Caco-2 (cell line): ENCODE measurements at regions not wholly inside any gene's neighbourhood (a gene's known extent, or its start where the extent isn't known, plus 50 kb on each side); places are given as distances from the start of the nearest gene placed in this dataset.
"Not testable (repeated sequence)": the region's sequence is repeated elsewhere in the genome, so short reads cannot be mapped to it uniquely, and the experiment has no call there.

ENCODE experiments used
- BruUV-seq: library from RNA; stranded (reverse); fragments of 400-500 nt; replicated peaks from 2 replicates; lab custom pipeline; 2021; lab: Mats Ljungman, UMichigan
- CTCF ChIA-PET: fragments of 300-600 bp; sonication (Branson Sonifier 250); formaldehyde crosslinking; loops from one replicate; lab custom pipeline; 2022; ENCODE audit warnings: antibody characterized with exemption; lab: Charles Lee
- POLR2A ChIA-PET: fragments of 300-600 bp; sonication (Branson Sonifier 250); formaldehyde crosslinking; loops from one replicate; lab custom pipeline; 2022; ENCODE audit warnings: antibody characterized with exemption; lab: Charles Lee
- DNase-seq, 2 experiments: peaks; one replicate each; pipeline versions ENCODE4 v3.0.0 to v3.0.0-alpha.2; 2020 to 2022
- H3K27me3 ChIP-seq: replicated peaks from 2 replicates; pipeline ENCODE4 v1.6.0; 2011; ENCODE audit warnings: low read length; ENCODE audit not compliant: control insufficient read depth, insufficient read depth
- H3K36me3 ChIP-seq: 2 replicates; pipeline ENCODE4 v1.5.1; 2011; ENCODE audit warnings: low read length; ENCODE audit not compliant: control insufficient read depth, insufficient read depth
- H3K4me1 ChIP-seq: fragments of 250-450 bp; sonication (Bioruptor Pico); 2 replicates; pipeline ENCODE4 v1.5.1; 2020; ENCODE audit warnings: mild to moderate bottlenecking
- H3K4me3 ChIP-seq: 2 replicates; pipeline ENCODE4 v1.5.1; 2011; ENCODE audit warnings: low read depth, mild to moderate bottlenecking, control low read depth, low read length
- H3K9me3 ChIP-seq: fragments of 250-450 bp; sonication (Bioruptor Pico); 2 replicates; pipeline ENCODE4 v1.5.1; 2020; ENCODE audit warnings: mild to moderate bottlenecking, moderate library complexity
- H3K27ac Mint-ChIP-seq: one replicate; pipeline ENCODE4 v1.8.0; 2022; ENCODE audit warnings: mixed read lengths; ENCODE audit not compliant: unreplicated experiment
- H3K27me3 Mint-ChIP-seq: one replicate; pipeline ENCODE4 v1.8.0; 2022; ENCODE audit warnings: mixed read lengths; ENCODE audit not compliant: insufficient read depth, unreplicated experiment
- H3K36me3 Mint-ChIP-seq: one replicate; pipeline ENCODE4 v1.8.0; 2022; ENCODE audit warnings: mild to moderate bottlenecking, mixed read lengths; ENCODE audit not compliant: insufficient read depth, unreplicated experiment
- H3K4me1 Mint-ChIP-seq: one replicate; pipeline ENCODE4 v1.8.0; 2022; ENCODE audit warnings: low read depth, mixed read lengths; ENCODE audit not compliant: unreplicated experiment
- H3K4me3 Mint-ChIP-seq: one replicate; pipeline ENCODE4 v1.8.0; 2022; ENCODE audit warnings: mild to moderate bottlenecking, moderate library complexity, mixed read lengths; ENCODE audit not compliant: unreplicated experiment
- H3K9me3 Mint-ChIP-seq: one replicate; pipeline ENCODE4 v1.8.0; 2022; ENCODE audit warnings: mixed read lengths; ENCODE audit not compliant: unreplicated experiment
- intact Hi-C: fragments of 100-400 bp; cut with micrococcal nuclease; formaldehyde crosslinking; loops from one replicate; pipeline ENCODE4 v1.10.0; 2022; ENCODE audit not compliant: unreplicated experiment
- TF ChIP-seq, protein P1 (sequence below), 2 experiments: fragments of 200-600 bp in 1 of 2; IDR thresholded peaks; 1 replicate in 1 of 2; 2 replicates in 1 of 2; pipeline versions ENCODE4 v1.5.1 to v1.8.0; 2011 to 2022; ENCODE audit warnings: antibody characterized with exemption in 1 of 2, control low read depth in 1 of 2, inconsistent platforms in 1 of 2, low read depth in 1 of 2, low read length in 1 of 2, mild to moderate bottlenecking in 1 of 2, moderate library complexity in 1 of 2; ENCODE audit not compliant: insufficient read depth in 1 of 2, severe bottlenecking in 1 of 2, unreplicated experiment in 1 of 2

DNA sequence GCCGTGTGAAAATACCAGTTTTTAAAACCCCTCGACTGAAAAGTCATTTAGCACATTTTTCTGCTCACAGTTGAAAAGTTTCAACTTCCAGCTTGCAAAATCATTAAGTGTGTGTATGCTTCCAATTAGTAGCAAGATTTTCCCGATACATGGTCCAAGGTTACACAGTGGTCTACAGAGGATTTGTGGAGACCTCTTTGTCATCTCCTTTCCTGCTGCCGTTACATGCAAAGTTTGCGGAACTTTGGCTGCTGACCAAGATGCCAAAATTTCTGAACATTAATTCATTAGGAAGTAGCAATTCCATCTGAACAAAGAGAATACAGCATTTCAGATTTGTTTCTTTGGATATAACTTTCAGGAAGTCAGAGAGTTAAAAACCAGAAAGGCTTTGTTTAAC, 474.6 kb downstream of the PLCL1 start:
- CTCF ChIA-PET = no interaction called here
- Histone ChIP-seq H3K9me3 (no peaks in the 10 kb centered on the region), H3K4me3 (no peak overlapping the region), H3K27me3 (no peaks in the 10 kb centered on the region), H3K36me3 (no peaks in the 10 kb centered on the region), H3K4me1 (no peaks in the 10 kb centered on the region)
- Mint-ChIP-seq H3K27me3 (peaks cover 11% of the 10 kb centered on the region), H3K9me3 (no peaks in the 10 kb centered on the region), H3K27ac (no peak overlapping the region), H3K36me3 (no peaks in the 10 kb centered on the region), H3K4me1 (no peaks in the 10 kb centered on the region), H3K4me3 (no peak overlapping the region)
- DNase-seq = no peak
- TF ChIP-seq, protein P1, sequence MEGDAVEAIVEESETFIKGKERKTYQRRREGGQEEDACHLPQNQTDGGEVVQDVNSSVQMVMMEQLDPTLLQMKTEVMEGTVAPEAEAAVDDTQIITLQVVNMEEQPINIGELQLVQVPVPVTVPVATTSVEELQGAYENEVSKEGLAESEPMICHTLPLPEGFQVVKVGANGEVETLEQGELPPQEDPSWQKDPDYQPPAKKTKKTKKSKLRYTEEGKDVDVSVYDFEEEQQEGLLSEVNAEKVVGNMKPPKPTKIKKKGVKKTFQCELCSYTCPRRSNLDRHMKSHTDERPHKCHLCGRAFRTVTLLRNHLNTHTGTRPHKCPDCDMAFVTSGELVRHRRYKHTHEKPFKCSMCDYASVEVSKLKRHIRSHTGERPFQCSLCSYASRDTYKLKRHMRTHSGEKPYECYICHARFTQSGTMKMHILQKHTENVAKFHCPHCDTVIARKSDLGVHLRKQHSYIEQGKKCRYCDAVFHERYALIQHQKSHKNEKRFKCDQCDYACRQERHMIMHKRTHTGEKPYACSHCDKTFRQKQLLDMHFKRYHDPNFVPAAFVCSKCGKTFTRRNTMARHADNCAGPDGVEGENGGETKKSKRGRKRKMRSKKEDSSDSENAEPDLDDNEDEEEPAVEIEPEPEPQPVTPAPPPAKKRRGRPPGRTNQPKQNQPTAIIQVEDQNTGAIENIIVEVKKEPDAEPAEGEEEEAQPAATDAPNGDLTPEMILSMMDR (IDR thresholded peaks at IDR 0.05; ENCODE audit: insufficient read depth in 1 of 2, low read depth in 1 of 2, low read length in 1 of 2, severe bottlenecking in 1 of 2, unreplicated experiment in 1 of 2) = no peak
- no TSS peak for BruUV-seq
- POLR2A ChIA-PET = no interaction called here
- intact Hi-C loops = no loop called here

DNA sequence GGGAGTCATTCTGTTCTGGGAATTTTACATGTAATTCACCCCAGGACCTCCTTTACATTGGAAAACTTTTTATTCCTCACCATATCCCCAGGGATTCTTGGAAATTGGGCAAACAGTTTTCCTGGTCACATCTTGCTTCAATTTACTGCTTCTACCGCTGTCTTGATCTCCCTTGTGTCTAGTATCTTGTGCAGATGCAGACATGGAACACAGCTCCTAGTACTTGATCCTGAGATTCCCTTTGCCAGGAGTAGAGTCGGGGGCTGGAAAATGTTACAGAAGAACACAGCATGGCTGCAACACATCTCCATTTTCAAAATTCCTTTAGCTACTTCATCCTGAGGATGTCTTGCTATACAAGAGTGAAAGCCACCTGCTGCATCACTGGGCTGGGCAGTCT, 472.8 kb downstream of the PLCL1 start:
- H3K4me1 ChIP-seq = no peaks in the 10 kb centered on the region
- H3K36me3 ChIP-seq = no peaks in the 10 kb centered on the region
- no peak overlapping the region for H3K4me3 ChIP-seq
- Mint-ChIP-seq H3K4me3 (no peak overlapping the region), H3K9me3 (no peaks in the 10 kb centered on the region), H3K4me1 (no peaks in the 10 kb centered on the region), H3K36me3 (no peaks in the 10 kb centered on the region), H3K27me3 (peaks cover 8% of the 10 kb centered on the region), H3K27ac (no peak overlapping the region)
- TF ChIP-seq, protein P1 (IDR thresholded peaks at IDR 0.05; ENCODE audit: insufficient read depth in 1 of 2, low read depth in 1 of 2, low read length in 1 of 2, severe bottlenecking in 1 of 2, unreplicated experiment in 1 of 2) = no peak
- no peak for DNase-seq
- no peaks in the 10 kb centered on the region for H3K9me3 ChIP-seq
- intact Hi-C loops = no loop called here
- POLR2A ChIA-PET = no interaction called here
- CTCF ChIA-PET = no interaction called here
- no peaks in the 10 kb centered on the region for H3K27me3 ChIP-seq
- BruUV-seq = no TSS peak

DNA sequence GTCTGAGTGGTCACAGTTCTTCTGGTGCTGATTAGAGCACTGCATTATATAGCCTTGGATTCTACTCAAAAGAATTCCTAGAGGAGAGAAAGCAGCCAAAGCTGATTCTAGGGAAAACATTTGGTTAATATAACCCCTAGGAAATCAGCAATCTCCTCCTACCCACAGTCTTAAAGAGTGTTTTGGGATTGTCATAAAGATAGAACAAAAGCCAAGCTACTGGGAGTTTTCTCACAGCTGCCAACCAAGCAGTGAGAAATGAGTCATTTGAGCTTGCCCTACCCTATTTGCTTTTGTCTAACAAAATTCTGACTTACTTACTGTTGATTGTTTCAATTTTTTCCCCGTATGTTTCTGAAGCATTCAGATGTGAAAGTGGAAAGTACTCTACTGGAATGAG, 469.3 kb downstream of the PLCL1 start:
- intact Hi-C loops = no loop called here
- BruUV-seq = no TSS peak
- no peak overlapping the region for H3K4me3 ChIP-seq
- no peaks in the 10 kb centered on the region for H3K36me3 Mint-ChIP-seq
- no peaks in the 10 kb centered on the region for H3K27me3 ChIP-seq
- ChIA-PET POLR2A (interaction anchor here (0.6 kb wide), 1 partner anchor 1024 kb away, joined by 4 read pairs; no protein-coding TSS in a partner anchor), CTCF (no interaction called here)
- H3K27me3 Mint-ChIP-seq = no peaks in the 10 kb centered on the region
- TF ChIP-seq, protein P1 (IDR thresholded peaks at IDR 0.05; ENCODE audit: insufficient read depth in 1 of 2, low read depth in 1 of 2, low read length in 1 of 2, severe bottlenecking in 1 of 2, unreplicated experiment in 1 of 2) = no peak
- no peaks in the 10 kb centered on the region for H3K9me3 Mint-ChIP-seq
- H3K36me3 ChIP-seq = no peaks in the 10 kb centered on the region
- no peak for DNase-seq
- H3K4me1 Mint-ChIP-seq = no peaks in the 10 kb centered on the region
- no peak overlapping the region for H3K4me3 Mint-ChIP-seq
- no peak overlapping the region for H3K27ac Mint-ChIP-seq
- no peaks in the 10 kb centered on the region for H3K4me1 ChIP-seq
- H3K9me3 ChIP-seq = no peaks in the 10 kb centered on the region

DNA sequence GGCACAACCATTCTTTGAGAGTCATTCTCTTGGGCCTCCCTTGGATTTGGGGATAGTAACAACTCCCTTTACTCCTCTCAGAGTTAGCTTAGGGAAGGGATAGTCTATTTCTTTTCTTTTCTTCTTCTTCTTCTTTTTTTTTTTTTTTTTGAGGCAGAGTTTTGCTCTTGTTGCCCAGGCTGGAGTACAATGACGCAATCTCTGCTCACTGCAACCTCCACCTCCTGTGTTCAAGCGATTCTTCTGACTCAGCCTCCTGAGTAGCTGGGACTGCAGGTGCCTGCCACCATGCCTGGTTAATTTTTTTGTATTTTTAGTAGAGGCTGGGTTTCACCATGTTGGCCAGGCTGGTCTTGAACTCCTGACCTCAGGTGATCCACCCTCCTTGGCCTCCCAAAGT, 465.8 kb downstream of the PLCL1 start:
- BruUV-seq, H3K27ac Mint-ChIP-seq, intact Hi-C loops, H3K4me1 Mint-ChIP-seq, H3K4me1 ChIP-seq, H3K27me3 ChIP-seq, H3K36me3 Mint-ChIP-seq, POLR2A ChIA-PET, H3K4me3 Mint-ChIP-seq, H3K27me3 Mint-ChIP-seq, H3K9me3 Mint-ChIP-seq, DNase-seq, H3K9me3 ChIP-seq, CTCF ChIA-PET, H3K36me3 ChIP-seq, H3K4me3 ChIP-seq: not testable (repeated sequence)
